T-helper 2 cell treated with Interferon-gamma antibody and Interleukin-4, amounts not matched to agents 5 μg/mL and 100 μg/mL, for 36 hours (primary cell): ENCODE measurements at regions not wholly inside any gene's neighbourhood (a gene's known extent, or its start where the extent isn't known, plus 50 kb on each side); places are given as distances from the start of the nearest gene placed in this dataset.
"Not testable (repeated sequence)": the region's sequence is repeated elsewhere in the genome, so short reads cannot be mapped to it uniquely, and the experiment has no call there.

Source experiments
- DNase-seq: peaks from one replicate; pipeline ENCODE4 v3.0.0; 2021; ENCODE audit warnings: low spot score
- H3K27ac Mint-ChIP-seq: one replicate; pipeline ENCODE4 v1.8.0; 2021; ENCODE audit warnings: mild to moderate bottlenecking, mixed read lengths
- H3K27me3 Mint-ChIP-seq: one replicate; pipeline ENCODE4 v1.8.0; 2021; ENCODE audit warnings: low read depth, mixed read lengths
- H3K36me3 Mint-ChIP-seq: one replicate; pipeline ENCODE4 v1.8.0; 2021; ENCODE audit warnings: low read depth, mixed read lengths
- H3K4me1 Mint-ChIP-seq: one replicate; pipeline ENCODE4 v1.8.0; 2021; ENCODE audit warnings: low read depth, mixed read lengths
- H3K4me3 Mint-ChIP-seq: one replicate; pipeline ENCODE4 v1.8.0; 2022; ENCODE audit warnings: mild to moderate bottlenecking, moderate library complexity, mixed read lengths
- H3K9me3 Mint-ChIP-seq: one replicate; pipeline ENCODE4 v1.8.0; 2021; ENCODE audit warnings: mixed read lengths

- H3K36me3 Mint-ChIP-seq: no peaks in the 10 kb centered on the region
- no peaks in the 10 kb centered on the region for H3K9me3 Mint-ChIP-seq
- no peaks in the 10 kb centered on the region for H3K27me3 Mint-ChIP-seq
- no peak for DNase-seq
- H3K4me1 Mint-ChIP-seq: no peaks in the 10 kb centered on the region
- H3K4me3 Mint-ChIP-seq: no peak overlapping the region
- H3K27ac Mint-ChIP-seq: no peak overlapping the region
These were observed 506.0 kb downstream of the DIPK2A start for GRCh38 chr3:144477593-144477992.

GRCh38 chr3:144480416-144480919 lies 508.8 kb downstream of the DIPK2A start:
- H3K4me1 Mint-ChIP-seq: no peaks in the 10 kb centered on the region
- H3K27ac Mint-ChIP-seq: no peak overlapping the region
- H3K36me3 Mint-ChIP-seq: no peaks in the 10 kb centered on the region
- no peaks in the 10 kb centered on the region for H3K27me3 Mint-ChIP-seq
- no peak for DNase-seq
- no peak overlapping the region for H3K4me3 Mint-ChIP-seq
- no peaks in the 10 kb centered on the region for H3K9me3 Mint-ChIP-seq

GRCh38 chr3:144482876-144483275 lies 511.3 kb downstream of the DIPK2A start:
- no peak overlapping the region for H3K4me3 Mint-ChIP-seq
- H3K9me3 Mint-ChIP-seq: no peaks in the 10 kb centered on the region
- no peaks in the 10 kb centered on the region for H3K4me1 Mint-ChIP-seq
- H3K36me3 Mint-ChIP-seq: no peaks in the 10 kb centered on the region
- DNase-seq: no peak
- H3K27ac Mint-ChIP-seq: no peak overlapping the region
- no peaks in the 10 kb centered on the region for H3K27me3 Mint-ChIP-seq

- Mint-ChIP-seq H3K9me3 (no peaks in the 10 kb centered on the region), H3K4me3 (no peak overlapping the region), H3K27ac (no peak overlapping the region), H3K4me1 (no peaks in the 10 kb centered on the region), H3K36me3 (no peaks in the 10 kb centered on the region), H3K27me3 (no peaks in the 10 kb centered on the region)
- no peak for DNase-seq
These were observed 515.4 kb downstream of the DIPK2A start for GRCh38 chr3:144487011-144487410.

GRCh38 chr3:144488927-144489326 lies 517.3 kb downstream of the DIPK2A start:
- no peak overlapping the region for H3K27ac Mint-ChIP-seq
- no peak for DNase-seq
- no peak overlapping the region for H3K4me3 Mint-ChIP-seq
- no peaks in the 10 kb centered on the region for H3K9me3 Mint-ChIP-seq
- H3K4me1 Mint-ChIP-seq: no peaks in the 10 kb centered on the region
- no peaks in the 10 kb centered on the region for H3K27me3 Mint-ChIP-seq
- H3K36me3 Mint-ChIP-seq: no peaks in the 10 kb centered on the region

- no peak for DNase-seq
- Mint-ChIP-seq H3K4me3 (no peak overlapping the region), H3K36me3 (no peaks in the 10 kb centered on the region), H3K27ac (no peak overlapping the region), H3K4me1 (no peaks in the 10 kb centered on the region), H3K9me3 (no peaks in the 10 kb centered on the region), H3K27me3 (no peaks in the 10 kb centered on the region)
These were observed 519.7 kb downstream of the DIPK2A start for GRCh38 chr3:144491333-144491732.

GRCh38 chr3:144494651-144495050 lies 523.0 kb downstream of the DIPK2A start:
- H3K9me3 Mint-ChIP-seq, H3K27ac Mint-ChIP-seq, DNase-seq, H3K4me3 Mint-ChIP-seq, H3K36me3 Mint-ChIP-seq, H3K4me1 Mint-ChIP-seq, H3K27me3 Mint-ChIP-seq: not testable (repeated sequence)

GRCh38 chr3:144496141-144496835 lies 524.7 kb downstream of the DIPK2A start:
- no peak overlapping the region for H3K27ac Mint-ChIP-seq
- no peaks in the 10 kb centered on the region for H3K36me3 Mint-ChIP-seq
- H3K4me1 Mint-ChIP-seq: no peaks in the 10 kb centered on the region
- H3K4me3 Mint-ChIP-seq: no peak overlapping the region
- H3K27me3 Mint-ChIP-seq: peaks cover under 1% of the 10 kb centered on the region
- no peak for DNase-seq
- no peaks in the 10 kb centered on the region for H3K9me3 Mint-ChIP-seq

GRCh38 chr3:144497452-144497851 lies 525.8 kb downstream of the DIPK2A start:
- no peaks in the 10 kb centered on the region for H3K36me3 Mint-ChIP-seq
- peaks cover 3% of the 10 kb centered on the region for H3K27me3 Mint-ChIP-seq
- H3K27ac Mint-ChIP-seq: no peak overlapping the region
- H3K4me1 Mint-ChIP-seq: no peaks in the 10 kb centered on the region
- H3K9me3 Mint-ChIP-seq: no peaks in the 10 kb centered on the region
- H3K4me3 Mint-ChIP-seq: no peak overlapping the region
- no peak for DNase-seq

- H3K4me3 Mint-ChIP-seq: no peak overlapping the region
- no peaks in the 10 kb centered on the region for H3K36me3 Mint-ChIP-seq
- DNase-seq: no peak
- no peaks in the 10 kb centered on the region for H3K9me3 Mint-ChIP-seq
- no peaks in the 10 kb centered on the region for H3K4me1 Mint-ChIP-seq
- H3K27ac Mint-ChIP-seq: no peak overlapping the region
- H3K27me3 Mint-ChIP-seq: peaks cover 3% of the 10 kb centered on the region
These were observed 527.6 kb downstream of the DIPK2A start for GRCh38 chr3:144499001-144499930.

GRCh38 chr3:144501467-144501866 lies 529.8 kb downstream of the DIPK2A start:
- Mint-ChIP-seq H3K9me3 (no peaks in the 10 kb centered on the region), H3K27ac (no peak overlapping the region)
- DNase-seq: no peak

GRCh38 chr3:144502402-144502801 lies 530.8 kb downstream of the DIPK2A start:
- Mint-ChIP-seq H3K27me3 (peaks cover 3% of the 10 kb centered on the region), H3K36me3 (no peaks in the 10 kb centered on the region), H3K4me1 (no peaks in the 10 kb centered on the region), H3K9me3 (no peaks in the 10 kb centered on the region), H3K27ac (no peak overlapping the region), H3K4me3 (no peak overlapping the region)
- DNase-seq: no peak

More at GRCh38 chr3:144501467-144501866, 529.8 kb downstream of the DIPK2A start:
- no peaks in the 10 kb centered on the region for H3K4me1 Mint-ChIP-seq
- H3K4me3 Mint-ChIP-seq: no peak overlapping the region
- peaks cover 3% of the 10 kb centered on the region for H3K27me3 Mint-ChIP-seq
- H3K36me3 Mint-ChIP-seq: no peaks in the 10 kb centered on the region

GRCh38 chr3:144506375-144506774 lies 534.8 kb downstream of the DIPK2A start:
- not testable (repeated sequence) for H3K27me3 Mint-ChIP-seq, H3K27ac Mint-ChIP-seq, H3K36me3 Mint-ChIP-seq, H3K9me3 Mint-ChIP-seq, H3K4me1 Mint-ChIP-seq, H3K4me3 Mint-ChIP-seq, DNase-seq

GRCh38 chr3:144511346-144511745 lies 539.7 kb downstream of the DIPK2A start:
- Mint-ChIP-seq H3K9me3 (no peaks in the 10 kb centered on the region), H3K4me3 (no peak overlapping the region), H3K4me1 (no peaks in the 10 kb centered on the region), H3K27ac (no peak overlapping the region), H3K27me3 (no peaks in the 10 kb centered on the region), H3K36me3 (no peaks in the 10 kb centered on the region)
- no peak for DNase-seq
